ENCODE measurements at regions not wholly inside any gene's neighbourhood (a gene's known extent, or its start where the extent isn't known, plus 50 kb on each side); places are given as distances from the start of the nearest gene placed in this dataset.
A peak's percentile ranks its signal among the peaks of the same experiment; 100 is the strongest.

- TF ChIP-seq MEF2D (CRISPR knock-in tag; IDR thresholded peaks at IDR 0.05), result peak; percentile 88
- TF ChIP-seq CCDC6 (CRISPR knock-in tag; IDR thresholded peaks at IDR 0.05), result peak; percentile 99
- peak; percentile 57; the same call in 1 of the 2 replicates for TF ChIP-seq SNAPC5 (CRISPR knock-in tag; IDR thresholded peaks at IDR 0.05; ENCODE audit: borderline replicate concordance)
- no peak for TF ChIP-seq GABPA (IDR thresholded peaks at IDR 0.05; ENCODE audit: low read depth, low read length)
- peak; percentile 71 for TF ChIP-seq GABPA (CRISPR knock-in tag; IDR thresholded peaks at IDR 0.05; ENCODE audit: low read depth)
- TF ChIP-seq ZNF550 (CRISPR knock-in tag; IDR thresholded peaks at IDR 0.05; ENCODE audit: borderline replicate concordance), result no peak; the same call in 1 of the 2 replicates
- TF ChIP-seq ZBTB26 (CRISPR knock-in tag; IDR thresholded peaks at IDR 0.05; ENCODE audit: borderline replicate concordance), result peak; percentile 83; the same call in 1 of the 2 replicates
- TF ChIP-seq DNMT1 (CRISPR knock-in tag; IDR thresholded peaks at IDR 0.05), result peak; percentile 98
- no peak for TF ChIP-seq AGO1 (IDR thresholded peaks at IDR 0.05; ENCODE audit: low read depth, low read length, poor library complexity, severe bottlenecking)
- peak; percentile 79; the same call in 1 of the 2 replicates for TF ChIP-seq KLF11 (CRISPR knock-in tag; IDR thresholded peaks at IDR 0.05)
- TF ChIP-seq ARID4A (CRISPR knock-in tag; IDR thresholded peaks at IDR 0.05; ENCODE audit: borderline replicate concordance), result peak; percentile 95
- peak; percentile 99 for TF ChIP-seq ZNF563 (CRISPR knock-in tag; IDR thresholded peaks at IDR 0.05)
- no peak for TF ChIP-seq SIN3B (IDR thresholded peaks at IDR 0.05; ENCODE audit: low read length)
- no peak for TF ChIP-seq CCAR2 (optimal IDR thresholded peaks at IDR 0.05; ENCODE audit: low read depth, low read length)
- peak; percentile 92 for TF ChIP-seq ZBTB7A (CRISPR knock-in tag; IDR thresholded peaks at IDR 0.05)
- TF ChIP-seq HOXA5 (CRISPR knock-in tag; IDR thresholded peaks at IDR 0.05), result peak; percentile 83
- peak; percentile 97; the same call in 1 of the 2 replicates for TF ChIP-seq ZFYVE20 (CRISPR knock-in tag; IDR thresholded peaks at IDR 0.05; ENCODE audit: borderline replicate concordance, low read depth)
- no peak for TF ChIP-seq SNAPC4 (CRISPR knock-in tag; IDR thresholded peaks at IDR 0.05)
- TF ChIP-seq NFIC (IDR thresholded peaks at IDR 0.05; ENCODE audit: low read length), result no peak
These were observed 65.8 kb downstream of the KPNA2 start (continued) for GRCh38 chr17:68101075-68101986.

Measured in HepG2 (cell line).